B cell (primary cell): ENCODE measurements at regions not wholly inside any gene's neighbourhood (a gene's known extent, or its start where the extent isn't known, plus 50 kb on each side); places are given as distances from the start of the nearest gene placed in this dataset.

Experiments
- ATAC-seq: fragments of 200-7000 bp; cut with Tn5 transposase; one replicate; pipeline ENCODE4 v1.10.0; 2021; ENCODE audit warnings: low read depth, mild to moderate bottlenecking, moderate number of reproducible peaks, moderate library complexity
- CTCF ChIA-PET: fragments of 350-600 bp; sonication (Branson Sonifier 250); formaldehyde crosslinking; loops from one replicate; lab custom pipeline; 2021; ENCODE audit warnings: antibody characterized with exemption, inconsistent platforms; lab: Charles Lee
- POLR2A ChIA-PET: fragments of 350-600 bp; sonication (Branson Sonifier 250); formaldehyde crosslinking; loops from one replicate; lab custom pipeline; 2021; ENCODE audit warnings: antibody characterized with exemption; lab: Charles Lee
- DNase-seq: peaks from one replicate; pipeline ENCODE4 v3.0.0; 2013
- H2AFZ ChIP-seq: 2 replicates; pipeline ENCODE4 v1.6.1; 2012; ENCODE audit warnings: mild to moderate bottlenecking, low read depth, low read length; ENCODE audit not compliant: insufficient read depth, poor library complexity, severe bottlenecking
- H3K27ac ChIP-seq, 2 donors: 1 replicate in 1 of 2; 2 replicates in 1 of 2; pipeline ENCODE4 v1.5.1; 2012 to 2013; ENCODE audit warnings: low read length in 2 of 2, mild to moderate bottlenecking in 2 of 2, moderate library complexity in 1 of 2
- H3K27me3 ChIP-seq, 4 experiments: fragments of 200-600 bp in 1 of 4; sonication (generic) in 1 of 4; replicated peaks in 1 of 4; 1 replicate in 2 of 4; 2 replicates in 2 of 4; pipeline versions ENCODE4 v1.6.1 to v1.7.0; 2013 to 2016; ENCODE audit warnings: low read length in 3 of 4, mild to moderate bottlenecking in 2 of 4, mixed read lengths in 1 of 4, moderate library complexity in 1 of 4; ENCODE audit not compliant: insufficient read depth in 4 of 4, control insufficient read depth in 3 of 4; ENCODE audit errors: control extremely low read depth in 1 of 4
- H3K36me3 ChIP-seq, 2 experiments: replicated peaks in 1 of 2; 1 replicate in 1 of 2; 2 replicates in 1 of 2; pipeline versions ENCODE4 v1.6.1 to v1.7.1; 2013; ENCODE audit warnings: low read length in 1 of 2; ENCODE audit not compliant: insufficient read depth in 2 of 2, control insufficient read depth in 1 of 2; ENCODE audit errors: control extremely low read depth in 1 of 2, extremely low read depth in 1 of 2
- H3K4me1 ChIP-seq, 2 donors: fragments of 200-600 bp in 1 of 2; sonication (generic) in 1 of 2; 1 replicate in 1 of 2; 2 replicates in 1 of 2; pipeline versions ENCODE4 v1.5.1 to v1.6.1; 2013 to 2017; ENCODE audit warnings: low read length in 2 of 2; ENCODE audit not compliant: control insufficient read depth in 2 of 2, insufficient read depth in 2 of 2
- H3K4me2 ChIP-seq: replicated peaks from 2 replicates; pipeline ENCODE3; 2012; ENCODE audit warnings: mild to moderate bottlenecking, low read depth, low read length; ENCODE audit not compliant: poor library complexity, severe bottlenecking
- H3K4me3 ChIP-seq, 5 experiments: fragments of 200-600 bp in 1 of 5; sonication (generic) in 1 of 5; 1 replicate in 3 of 5; 2 replicates in 2 of 5; pipeline versions ENCODE4 v1.5.1 to v1.7.0; 2011 to 2016; ENCODE audit warnings: low read length in 4 of 5, mild to moderate bottlenecking in 4 of 5, low read depth in 2 of 5, control low read depth in 1 of 5, moderate library complexity in 1 of 5; ENCODE audit not compliant: insufficient read depth in 1 of 5; ENCODE audit errors: control extremely low read depth in 1 of 5, extremely low read depth in 1 of 5
- H3K79me2 ChIP-seq: fragments of 200-600 bp; sonication (generic); one replicate; pipeline ENCODE4 v1.6.0; 2016; ENCODE audit warnings: low read length; ENCODE audit not compliant: control insufficient read depth, insufficient read depth
- H3K9ac ChIP-seq: fragments of 200-600 bp; sonication (generic); 2 replicates; pipeline ENCODE4 v1.6.1; 2017; ENCODE audit warnings: mild to moderate bottlenecking, low read length, moderate library complexity
- H3K9me3 ChIP-seq, 3 donors: one replicate each; pipeline versions ENCODE4 v1.6.1 to v1.7.1; 2013; ENCODE audit warnings: low read length in 2 of 3; ENCODE audit not compliant: control insufficient read depth in 2 of 3, insufficient read depth in 1 of 3; ENCODE audit errors: control extremely low read depth in 1 of 3
- H4K20me1 ChIP-seq: 2 replicates; pipeline ENCODE4 v1.6.0; 2012; ENCODE audit warnings: mild to moderate bottlenecking, low read length; ENCODE audit not compliant: insufficient read depth, control insufficient read depth, poor library complexity, severe bottlenecking
- H3K27ac Mint-ChIP-seq: one replicate; pipeline ENCODE4 v1.8.0; 2021; ENCODE audit warnings: mixed read lengths
- H3K27me3 Mint-ChIP-seq: one replicate; pipeline ENCODE4 v1.8.0; 2021; ENCODE audit warnings: mixed read lengths
- H3K4me1 Mint-ChIP-seq: one replicate; pipeline ENCODE4 v1.8.0; 2021; ENCODE audit warnings: mixed read lengths
- H3K4me3 Mint-ChIP-seq: one replicate; pipeline ENCODE4 v1.8.0; 2021; ENCODE audit warnings: mixed read lengths
- H3K9me3 Mint-ChIP-seq: one replicate; pipeline ENCODE4 v1.8.0; 2022; ENCODE audit warnings: mixed read lengths; ENCODE audit not compliant: insufficient read depth
- EZH2 ChIP-seq: IDR thresholded peaks from 2 replicates; pipeline ENCODE4 v1.6.1; 2012; ENCODE audit warnings: borderline replicate concordance, low read depth, mild to moderate bottlenecking, moderate library complexity, low read length; ENCODE audit not compliant: insufficient read depth, poor library complexity, severe bottlenecking
- intact Hi-C: fragments of 100-400 bp; cut with micrococcal nuclease; formaldehyde crosslinking; loops from one replicate; pipeline ENCODE4 v1.10.0; 2022
- TF ChIP-seq, protein P1 (sequence below): fragments of 200-600 bp; IDR thresholded peaks from one replicate; pipeline ENCODE4 v1.8.0; 2022; ENCODE audit warnings: antibody characterized with exemption, mild to moderate bottlenecking

DNA sequence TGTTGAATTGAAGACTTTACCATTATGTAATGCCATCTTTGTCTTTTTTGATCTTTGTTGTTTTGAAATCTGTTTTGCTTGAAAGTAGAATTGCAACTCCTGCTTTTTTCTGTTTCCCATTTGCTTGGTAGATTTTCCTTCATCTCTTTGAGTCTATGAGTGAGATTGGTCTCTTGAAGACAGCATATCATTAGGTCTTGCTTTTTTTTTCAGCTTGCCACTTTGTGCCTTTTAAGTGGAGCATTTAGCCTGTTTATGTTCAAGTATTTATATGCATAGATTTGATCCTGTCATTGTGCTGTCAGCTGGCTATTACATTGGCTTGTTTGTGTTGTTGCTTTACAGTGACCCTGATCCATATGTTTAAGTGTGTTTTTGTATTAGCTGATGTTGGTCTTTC is 131.8 kb downstream of the ZIC1 start:
- POLR2A ChIA-PET = no interaction called here
- no peaks in the 10 kb centered on the region for H3K4me1 ChIP-seq
- no peak overlapping the region for H2AFZ ChIP-seq
- intact Hi-C loops = no loop called here
- peaks cover 0 to 6% (median 1%) of the 10 kb centered on the region in 3 donors for H3K9me3 ChIP-seq
- no peak for DNase-seq
- H3K4me2 ChIP-seq = no peak overlapping the region
- Mint-ChIP-seq H3K4me3 (no peak overlapping the region), H3K4me1 (peaks cover 2% of the 10 kb centered on the region), H3K27ac (no peak overlapping the region), H3K27me3 (no peaks in the 10 kb centered on the region), H3K9me3 (peaks cover 15% of the 10 kb centered on the region)
- no peaks in the 10 kb centered on the region for H3K79me2 ChIP-seq
- no peak for TF ChIP-seq EZH2
- TF ChIP-seq, protein P1, sequence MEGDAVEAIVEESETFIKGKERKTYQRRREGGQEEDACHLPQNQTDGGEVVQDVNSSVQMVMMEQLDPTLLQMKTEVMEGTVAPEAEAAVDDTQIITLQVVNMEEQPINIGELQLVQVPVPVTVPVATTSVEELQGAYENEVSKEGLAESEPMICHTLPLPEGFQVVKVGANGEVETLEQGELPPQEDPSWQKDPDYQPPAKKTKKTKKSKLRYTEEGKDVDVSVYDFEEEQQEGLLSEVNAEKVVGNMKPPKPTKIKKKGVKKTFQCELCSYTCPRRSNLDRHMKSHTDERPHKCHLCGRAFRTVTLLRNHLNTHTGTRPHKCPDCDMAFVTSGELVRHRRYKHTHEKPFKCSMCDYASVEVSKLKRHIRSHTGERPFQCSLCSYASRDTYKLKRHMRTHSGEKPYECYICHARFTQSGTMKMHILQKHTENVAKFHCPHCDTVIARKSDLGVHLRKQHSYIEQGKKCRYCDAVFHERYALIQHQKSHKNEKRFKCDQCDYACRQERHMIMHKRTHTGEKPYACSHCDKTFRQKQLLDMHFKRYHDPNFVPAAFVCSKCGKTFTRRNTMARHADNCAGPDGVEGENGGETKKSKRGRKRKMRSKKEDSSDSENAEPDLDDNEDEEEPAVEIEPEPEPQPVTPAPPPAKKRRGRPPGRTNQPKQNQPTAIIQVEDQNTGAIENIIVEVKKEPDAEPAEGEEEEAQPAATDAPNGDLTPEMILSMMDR = no peak
- no peak for ATAC-seq
- H3K27me3 ChIP-seq = no peaks in the 10 kb centered on the region
- no peaks in the 10 kb centered on the region for H4K20me1 ChIP-seq
- H3K4me3 ChIP-seq = no peak overlapping the region
- CTCF ChIA-PET = no interaction called here
- H3K36me3 ChIP-seq = no peaks in the 10 kb centered on the region
- no peak overlapping the region for H3K27ac ChIP-seq
- no peak overlapping the region for H3K9ac ChIP-seq

DNA sequence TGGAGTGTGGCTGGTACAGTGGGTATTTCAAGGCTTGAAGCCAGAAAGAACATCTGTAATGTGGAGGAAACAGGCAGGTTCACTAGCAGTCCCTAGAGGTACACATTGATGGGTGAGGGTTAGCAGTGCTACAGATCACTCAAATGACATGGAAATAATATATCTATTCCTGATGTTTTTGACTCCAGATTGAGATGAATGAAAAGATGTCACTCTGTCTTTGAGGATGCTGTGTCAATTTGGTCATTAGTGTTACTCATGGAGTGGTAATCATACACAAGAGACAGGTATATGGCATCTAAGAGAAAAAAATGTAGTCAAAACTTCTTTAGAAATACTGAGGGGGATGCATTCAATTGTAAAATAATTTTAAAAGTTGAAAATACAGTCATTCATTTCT is 135.1 kb downstream of the ZIC1 start:
- Mint-ChIP-seq H3K27ac (no peak overlapping the region), H3K4me1 (no peaks in the 10 kb centered on the region), H3K4me3 (no peak overlapping the region), H3K9me3 (peaks cover 15% of the 10 kb centered on the region), H3K27me3 (no peaks in the 10 kb centered on the region)
- ATAC-seq (no peak), DNase-seq (no peak)
- Histone ChIP-seq H3K36me3 (no peaks in the 10 kb centered on the region), H4K20me1 (no peaks in the 10 kb centered on the region), H3K79me2 (no peaks in the 10 kb centered on the region), H3K27me3 (no peaks in the 10 kb centered on the region), H3K9ac (no peak overlapping the region), H3K4me2 (no peak overlapping the region), H3K9me3 (peaks cover 0 to 6% (median 1%) of the 10 kb centered on the region in 3 donors), H3K4me1 (no peaks in the 10 kb centered on the region), H3K27ac (no peak overlapping the region), H2AFZ (no peak overlapping the region), H3K4me3 (no peak overlapping the region)
- intact Hi-C loops = no loop called here
- POLR2A ChIA-PET = no interaction called here
- CTCF ChIA-PET = no interaction called here
- TF ChIP-seq, protein P1 = no peak
- no peak for TF ChIP-seq EZH2
